ENCODE measurements at regions not wholly inside any gene's neighbourhood (a gene's known extent, or its start where the extent isn't known, plus 50 kb on each side); places are given as distances from the start of the nearest gene placed in this dataset.

GRCh38 chr3:117735481-117736101 lies 1026.0 kb downstream of the TUSC7 start:
- Histone ChIP-seq H2AFZ (no peak overlapping the region), H3K9me2 (ENCODE audit: insufficient read depth) (no peaks in the 10 kb centered on the region), H3K9me3 (ENCODE audit: low read depth) (no peaks in the 10 kb centered on the region), H3K79me2 (ENCODE audit: insufficient read depth) (no peaks in the 10 kb centered on the region), H3K4me3 (peak overlapping the region; percentile 33), H3F3A (ENCODE audit: insufficient read depth) (peaks cover 33% of the 10 kb centered on the region), H3K4me1 (ENCODE audit: insufficient read depth) (peaks cover 37% of the 10 kb centered on the region), H3K36me3 (ENCODE audit: low read depth) (no peaks in the 10 kb centered on the region), H3K27me3 (replicated peaks; ENCODE audit: insufficient read depth) (no peaks in the 10 kb centered on the region), H3K27ac (peak overlapping the region; percentile 72), H3K4me2 (ENCODE audit: unreplicated experiment) (peak overlapping the region; percentile 69), H3K9ac (no peak overlapping the region), H4K20me1 (ENCODE audit: insufficient read depth) (no peaks in the 10 kb centered on the region)
- in situ Hi-C loops (cut with MboI), result no loop called here
- 1 to 8% methylated on average over 2 of the region's 2 CpGs for WGBS, 2 experiments (ENCODE audit: low coverage in 1 of 2, low lambda C conversion rate in 2 of 2, missing lambda C conversion rate in 2 of 2)
- peak; percentile 85 for DNase-seq
- TF ChIP-seq EZH2phosphoT487 (IDR thresholded peaks at IDR 0.05; ENCODE audit: insufficient read depth, low read depth) (no peak), EZH2 (IDR thresholded peaks at IDR 0.05; ENCODE audit: insufficient read depth, poor library complexity, severe bottlenecking) (no peak)

- H4K20me1 ChIP-seq (ENCODE audit: insufficient read depth), result no peaks in the 10 kb centered on the region
- in situ Hi-C loops (cut with MboI), result no loop called here
- H3K36me3 ChIP-seq (ENCODE audit: low read depth), result no peaks in the 10 kb centered on the region
- no peak overlapping the region for H3K4me2 ChIP-seq (ENCODE audit: unreplicated experiment)
- peaks cover 33% of the 10 kb centered on the region for H3F3A ChIP-seq (ENCODE audit: insufficient read depth)
- TF ChIP-seq EZH2phosphoT487 (IDR thresholded peaks at IDR 0.05; ENCODE audit: insufficient read depth, low read depth) (no peak), EZH2 (IDR thresholded peaks at IDR 0.05; ENCODE audit: insufficient read depth, poor library complexity, severe bottlenecking) (no peak)
- H3K4me1 ChIP-seq (ENCODE audit: insufficient read depth), result peaks cover 37% of the 10 kb centered on the region
- no peak for DNase-seq
- H3K9me2 ChIP-seq (ENCODE audit: insufficient read depth), result no peaks in the 10 kb centered on the region
- H2AFZ ChIP-seq, result no peak overlapping the region
- WGBS, 2 experiments (ENCODE audit: low coverage in 1 of 2, low lambda C conversion rate in 2 of 2, missing lambda C conversion rate in 2 of 2), result 81 to 87% methylated on average over 3 of the region's 3 CpGs
- H3K27ac ChIP-seq, result no peak overlapping the region
- no peak overlapping the region for H3K9ac ChIP-seq
- H3K9me3 ChIP-seq (ENCODE audit: low read depth), result no peaks in the 10 kb centered on the region
- H3K79me2 ChIP-seq (ENCODE audit: insufficient read depth), result no peaks in the 10 kb centered on the region
- no peaks in the 10 kb centered on the region for H3K27me3 ChIP-seq (replicated peaks; ENCODE audit: insufficient read depth)
- no peak overlapping the region for H3K4me3 ChIP-seq
Observed at GRCh38 chr3:117736846-117737245, 1027.3 kb downstream of the TUSC7 start.

DNA sequence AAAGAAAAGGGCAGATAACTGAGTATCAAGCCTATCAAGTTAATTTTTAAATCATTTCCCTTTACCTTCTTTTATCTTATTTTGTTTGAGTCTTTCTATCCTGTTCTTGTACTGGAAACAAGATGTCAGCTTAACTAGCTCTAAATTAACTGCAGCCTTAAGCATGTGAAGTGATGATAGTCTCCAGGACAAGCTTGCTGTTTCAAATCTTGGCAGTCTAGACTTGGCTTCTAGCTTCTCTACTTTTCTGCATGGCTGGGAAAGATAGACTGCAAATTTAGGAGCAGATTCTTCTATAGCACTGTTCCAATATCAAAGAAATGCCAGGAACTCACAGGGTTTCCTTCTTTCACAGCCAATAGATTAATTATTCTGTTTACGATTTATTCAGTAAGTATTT lies 1034.4 kb downstream of the TUSC7 start:
- Histone ChIP-seq H3K36me3 (ENCODE audit: low read depth) (no peaks in the 10 kb centered on the region), H3K9ac (no peak overlapping the region), H3K79me2 (ENCODE audit: insufficient read depth) (no peaks in the 10 kb centered on the region), H3K9me3 (ENCODE audit: low read depth) (no peaks in the 10 kb centered on the region), H3K9me2 (ENCODE audit: insufficient read depth) (no peaks in the 10 kb centered on the region), H3K4me2 (ENCODE audit: unreplicated experiment) (no peak overlapping the region), H4K20me1 (ENCODE audit: insufficient read depth) (no peaks in the 10 kb centered on the region), H3K4me3 (no peak overlapping the region), H3K4me1 (ENCODE audit: insufficient read depth) (peaks cover 11% of the 10 kb centered on the region; the same call in 1 of the 2 replicates), H3K27me3 (replicated peaks; ENCODE audit: insufficient read depth) (no peaks in the 10 kb centered on the region), H3F3A (ENCODE audit: insufficient read depth) (0 out of 2 replicates have a peak, but pooled peaks cover 6% of the 10 kb centered on the region), H2AFZ (no peak overlapping the region), H3K27ac (no peak overlapping the region)
- no peak for DNase-seq
- WGBS, 2 experiments (ENCODE audit: low coverage in 1 of 2, low lambda C conversion rate in 2 of 2, missing lambda C conversion rate in 2 of 2), result 46 to 48% methylated on average over 1 of the region's 1 CpG
- in situ Hi-C loops (cut with MboI), result no loop called here
- TF ChIP-seq EZH2phosphoT487 (IDR thresholded peaks at IDR 0.05; ENCODE audit: insufficient read depth, low read depth) (no peak), EZH2 (IDR thresholded peaks at IDR 0.05; ENCODE audit: insufficient read depth, poor library complexity, severe bottlenecking) (no peak)

GRCh38 chr3:117744935-117745334 lies 1035.4 kb downstream of the TUSC7 start:
- 0 out of 2 replicates have a peak, but pooled peaks cover 6% of the 10 kb centered on the region for H3F3A ChIP-seq (ENCODE audit: insufficient read depth)
- no peaks in the 10 kb centered on the region for H4K20me1 ChIP-seq (ENCODE audit: insufficient read depth)
- peaks cover 11% of the 10 kb centered on the region; the same call in 1 of the 2 replicates for H3K4me1 ChIP-seq (ENCODE audit: insufficient read depth)
- no peaks in the 10 kb centered on the region for H3K79me2 ChIP-seq (ENCODE audit: insufficient read depth)
- H3K4me3 ChIP-seq, result no peak overlapping the region
- no peaks in the 10 kb centered on the region for H3K36me3 ChIP-seq (ENCODE audit: low read depth)
- no peak overlapping the region for H3K9ac ChIP-seq
- H2AFZ ChIP-seq, result no peak overlapping the region
- in situ Hi-C loops (cut with MboI), result no loop called here
- WGBS, 2 experiments (ENCODE audit: low coverage in 1 of 2, low lambda C conversion rate in 2 of 2, missing lambda C conversion rate in 2 of 2), result 52 to 58% methylated on average over 1 of the region's 1 CpG
- TF ChIP-seq EZH2phosphoT487 (IDR thresholded peaks at IDR 0.05; ENCODE audit: insufficient read depth, low read depth) (no peak), EZH2 (IDR thresholded peaks at IDR 0.05; ENCODE audit: insufficient read depth, poor library complexity, severe bottlenecking) (no peak)
- DNase-seq, result no peak
- H3K9me3 ChIP-seq (ENCODE audit: low read depth), result no peaks in the 10 kb centered on the region
- no peaks in the 10 kb centered on the region for H3K27me3 ChIP-seq (replicated peaks; ENCODE audit: insufficient read depth)
- H3K27ac ChIP-seq, result no peak overlapping the region
- H3K9me2 ChIP-seq (ENCODE audit: insufficient read depth), result no peaks in the 10 kb centered on the region
- H3K4me2 ChIP-seq (ENCODE audit: unreplicated experiment), result no peak overlapping the region

Data from GM23248 (cell line).